ENCODE measurements at regions not wholly inside any gene's neighbourhood (a gene's known extent, or its start where the extent isn't known, plus 50 kb on each side); places are given as distances from the start of the nearest gene placed in this dataset.
A peak's percentile ranks its signal among the peaks of the same experiment; 100 is the strongest.

DNA sequence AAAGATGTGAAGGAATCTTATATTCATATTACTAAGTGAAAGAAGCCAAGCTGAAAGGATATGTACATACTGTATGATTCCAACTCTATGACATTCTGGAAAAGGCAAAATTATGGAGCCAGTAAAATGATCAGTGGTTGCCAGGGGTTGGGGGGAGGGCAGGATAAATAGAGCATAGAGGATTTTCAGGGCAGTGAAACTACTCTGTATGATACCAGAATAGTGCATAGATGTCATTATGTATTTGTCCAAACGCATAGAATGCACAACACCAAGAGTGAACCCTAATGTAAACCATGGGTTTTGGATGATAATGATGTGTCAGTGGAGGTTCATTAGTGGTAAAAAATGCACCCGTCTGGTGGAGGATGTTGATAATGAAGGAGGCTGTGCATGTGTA, 71.0 kb upstream of the ZNF423 start:
- Histone ChIP-seq H3K4me3 (no peak overlapping the region), H3K27ac (no peak overlapping the region), H3K4me1 (replicated peaks in 1 of 2) (peaks cover 0 to 2% of the 10 kb centered on the region in 2 donors)
- peak in 1 of 8 experiments; percentile 41 for ATAC-seq (replicated peaks in 6 of 8)
- 29 to 100% (median 82%) methylated on average over 1 to 2 of the region's 2 CpGs for WGBS, 10 experiments
- in situ Hi-C loops (cut with MboI; ENCODE audit: low pct_unique_long_range_greater_than_20kb in 2 of 9, low sequenced_read_pairs in 9 of 9, unreplicated experiment in 9 of 9): no loop called here

DNA sequence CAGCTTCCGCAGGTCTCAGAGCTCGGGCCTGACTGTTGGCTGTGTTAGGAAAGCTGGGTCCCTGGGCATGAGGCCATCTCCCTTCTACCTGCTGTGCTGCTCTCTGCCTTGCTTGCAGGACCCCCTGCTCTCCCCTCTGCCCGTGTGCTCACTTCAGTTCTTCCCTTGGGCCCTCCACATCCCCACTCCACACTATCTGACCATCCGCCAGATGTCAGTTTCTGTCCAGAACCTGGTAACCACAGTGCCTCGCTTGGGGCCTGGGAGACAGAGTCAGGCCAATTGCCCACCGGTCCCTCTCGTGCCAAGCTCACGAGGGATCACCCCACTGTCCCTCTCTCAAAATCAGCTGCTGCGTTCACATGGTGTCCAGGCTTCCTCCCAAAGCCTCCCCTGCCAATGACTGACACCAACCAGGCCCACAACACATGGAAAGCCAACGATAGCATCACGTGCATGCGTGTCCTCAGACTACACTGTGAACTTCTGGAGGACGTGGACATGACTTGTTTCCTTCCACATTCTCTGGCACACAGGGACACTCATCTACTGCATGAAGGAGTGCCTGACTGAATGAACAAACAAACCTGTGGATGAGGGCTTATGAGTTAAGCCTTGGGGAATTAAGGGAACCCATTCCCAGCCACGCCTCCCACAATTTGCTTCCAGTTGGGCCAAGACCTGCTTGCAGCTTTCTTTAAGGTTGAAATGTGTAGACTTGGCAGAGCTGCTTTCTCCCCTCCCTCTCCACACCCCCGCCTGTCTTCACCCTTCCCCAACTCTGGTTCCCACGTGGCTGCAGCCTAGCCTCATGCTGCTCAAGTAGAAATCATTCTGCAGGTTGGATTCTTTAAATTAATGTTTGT, 72.5 kb upstream of the ZNF423 start:
- H3K27ac ChIP-seq: no peak overlapping the region
- peaks cover 2 to 4% of the 10 kb centered on the region in 2 donors for H3K4me1 ChIP-seq (replicated peaks in 1 of 2)
- 11 to 100% (median 80%) methylated on average over 2 to 7 of the region's 16 CpGs; no CpG with 5 or more reads in 2 of the 10 experiments for WGBS, 10 experiments
- ATAC-seq (replicated peaks in 6 of 8): peak in 1 of 8 experiments; percentile 24
- in situ Hi-C loops (cut with MboI; ENCODE audit: low pct_unique_long_range_greater_than_20kb in 2 of 9, low sequenced_read_pairs in 9 of 9, unreplicated experiment in 9 of 9): no loop called here
- H3K4me3 ChIP-seq: no peak overlapping the region

DNA sequence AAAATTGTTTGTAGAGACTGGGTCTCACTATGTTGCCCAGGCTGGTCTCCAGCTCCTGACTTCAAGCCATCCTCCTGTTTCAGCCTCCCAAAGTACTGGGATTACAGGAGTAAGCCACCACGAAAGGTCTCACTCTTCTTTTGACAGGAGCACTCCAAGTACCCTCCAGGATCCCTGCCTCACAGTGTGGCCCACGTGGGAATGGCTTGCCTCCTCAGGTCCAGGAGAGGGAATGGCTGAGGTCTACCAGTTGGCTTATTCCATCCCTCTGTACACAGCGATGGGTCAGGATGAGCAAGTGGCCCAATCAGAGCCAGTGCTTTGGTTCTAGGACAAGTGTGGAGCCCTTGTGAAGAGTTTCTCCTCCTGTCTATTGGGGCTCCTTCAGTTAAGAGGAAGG, 73.7 kb upstream of the ZNF423 start:
- 0 to 100% (median 70%) methylated on average over 1 to 2 of the region's 3 CpGs; no CpG with 5 or more reads in 5 of the 10 experiments for WGBS, 10 experiments

DNA sequence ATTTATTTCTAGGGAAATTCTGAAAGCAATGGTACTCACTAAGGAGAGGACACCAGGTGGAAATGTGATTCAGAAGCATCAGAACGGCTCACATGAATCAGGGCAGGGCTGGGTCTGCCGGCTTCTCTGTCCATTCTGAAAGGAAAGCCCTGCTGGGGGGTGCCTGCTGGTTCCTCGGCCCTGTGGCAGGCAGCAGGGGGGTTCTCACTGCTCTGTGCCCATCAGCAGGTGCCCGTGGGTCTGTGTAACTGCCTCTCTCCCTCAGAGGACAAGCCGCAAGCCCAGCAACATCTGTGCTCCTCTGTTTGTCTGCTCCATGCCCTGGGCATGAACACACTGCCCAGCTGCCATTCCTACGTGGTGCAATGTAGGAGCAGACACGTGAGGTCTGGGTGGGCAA, 74.9 kb upstream of the ZNF423 start:
- no peak overlapping the region for H3K4me3 ChIP-seq
- H3K4me1 ChIP-seq (replicated peaks in 1 of 2): peaks cover 0 to 4% of the 10 kb centered on the region in 2 donors
- whole genome bisulfite sequencing, 10 experiments: 38 to 80% (median 57%) methylated on average over 1 to 7 of the region's 7 CpGs; no CpG with 5 or more reads in 3 of the 10 experiments
- in situ Hi-C loops (cut with MboI; ENCODE audit: low pct_unique_long_range_greater_than_20kb in 2 of 9, low sequenced_read_pairs in 9 of 9, unreplicated experiment in 9 of 9): no loop called here
- no peak overlapping the region for H3K27ac ChIP-seq
- ATAC-seq (replicated peaks in 6 of 8): no peak

More for the DNA sequence above, 73.7 kb upstream of the ZNF423 start:
- no peak overlapping the region for H3K4me3 ChIP-seq
- ATAC-seq (replicated peaks in 6 of 8): no peak
- H3K27ac ChIP-seq: no peak overlapping the region
- in situ Hi-C loops (cut with MboI; ENCODE audit: low pct_unique_long_range_greater_than_20kb in 2 of 9, low sequenced_read_pairs in 9 of 9, unreplicated experiment in 9 of 9): no loop called here
- H3K4me1 ChIP-seq (replicated peaks in 1 of 2): peaks cover 2 to 4% of the 10 kb centered on the region in 2 donors

DNA sequence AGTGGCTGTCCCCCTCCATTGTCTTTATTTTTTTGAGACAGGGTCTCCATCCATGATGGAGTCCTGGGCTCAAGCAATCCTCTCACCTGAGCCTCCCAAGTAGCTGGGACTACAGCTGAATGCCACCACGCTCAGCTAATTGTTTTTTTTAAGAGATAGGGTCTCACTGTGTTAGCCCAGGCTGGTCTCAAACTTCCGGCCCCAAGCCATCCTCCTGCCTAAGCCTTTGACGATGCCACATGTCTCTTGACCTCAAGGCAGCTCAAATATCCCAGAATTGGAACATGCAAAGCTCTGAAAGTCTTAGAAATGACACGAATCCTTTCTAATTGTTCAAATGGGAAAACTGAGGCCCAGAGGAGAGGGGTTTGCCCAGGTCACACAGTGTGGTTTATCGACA, 75.4 kb upstream of the ZNF423 start:
- WGBS, 10 experiments: 0 to 100% (median 80%) methylated on average over 1 to 4 of the region's 5 CpGs
- Histone ChIP-seq H3K4me3 (no peak overlapping the region), H3K4me1 (replicated peaks in 1 of 2) (peaks cover 0 to 4% of the 10 kb centered on the region in 2 donors), H3K27ac (no peak overlapping the region)
- no peak for ATAC-seq (replicated peaks in 6 of 8)
- in situ Hi-C loops (cut with MboI; ENCODE audit: low pct_unique_long_range_greater_than_20kb in 2 of 9, low sequenced_read_pairs in 9 of 9, unreplicated experiment in 9 of 9): no loop called here

DNA sequence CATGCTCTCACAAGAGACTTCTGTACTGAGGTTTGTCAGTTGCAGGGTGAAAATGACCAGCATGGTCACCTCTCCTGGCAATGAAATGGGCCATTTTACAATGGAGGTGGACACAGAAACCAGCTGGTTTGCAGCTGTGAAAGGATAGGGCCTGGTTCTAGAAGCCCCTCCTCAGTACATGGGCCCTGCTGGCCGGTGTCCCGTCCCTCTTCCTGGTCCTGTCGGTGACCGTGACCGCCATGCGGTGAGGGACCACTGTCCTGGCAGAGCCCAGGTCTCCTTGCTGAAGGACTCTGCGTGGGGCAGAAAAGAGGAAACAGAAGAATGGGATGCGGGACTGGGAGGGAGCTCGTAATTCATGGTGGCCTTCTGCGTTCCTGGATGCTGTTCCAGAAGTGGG, 76.0 kb upstream of the ZNF423 start:
- ATAC-seq (replicated peaks in 6 of 8): no peak
- no peak overlapping the region for H3K4me3 ChIP-seq
- in situ Hi-C loops (cut with MboI; ENCODE audit: low pct_unique_long_range_greater_than_20kb in 2 of 9, low sequenced_read_pairs in 9 of 9, unreplicated experiment in 9 of 9): no loop called here
- no peak overlapping the region for H3K27ac ChIP-seq
- H3K4me1 ChIP-seq (replicated peaks in 1 of 2): peaks cover 0 to 4% of the 10 kb centered on the region in 2 donors
- WGBS, 10 experiments: 80 to 100% (median 90%) methylated on average over 1 to 7 of the region's 10 CpGs; no CpG with 5 or more reads in 5 of the 10 experiments

DNA sequence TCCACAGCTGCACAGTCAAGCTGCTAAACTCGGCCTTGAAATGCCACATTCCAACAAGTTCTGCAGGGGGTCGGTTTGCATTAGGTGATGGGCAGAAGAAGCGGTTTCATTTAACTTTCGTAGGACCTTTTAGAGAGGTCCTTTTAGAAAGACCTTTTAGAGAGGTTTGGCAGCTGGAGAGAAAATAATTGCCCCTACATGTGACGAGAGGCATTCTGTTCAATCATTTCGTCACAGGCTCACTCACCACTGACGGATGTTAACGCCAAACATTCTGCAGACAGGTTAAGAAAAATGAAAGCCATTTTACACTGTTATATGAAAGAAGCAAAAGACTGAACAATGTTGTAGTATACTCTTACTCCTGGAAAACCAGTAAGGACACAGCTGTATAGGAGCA, 76.5 kb upstream of the ZNF423 start:
- H3K4me1 ChIP-seq (replicated peaks in 1 of 2): peaks cover 0 to 4% of the 10 kb centered on the region in 2 donors
- no peak overlapping the region for H3K4me3 ChIP-seq
- ATAC-seq (replicated peaks in 6 of 8): no peak
- in situ Hi-C loops (cut with MboI; ENCODE audit: low pct_unique_long_range_greater_than_20kb in 2 of 9, low sequenced_read_pairs in 9 of 9, unreplicated experiment in 9 of 9): no loop called here
- no peak overlapping the region for H3K27ac ChIP-seq
- 25 to 84% (median 59%) methylated on average over 2 to 8 of the region's 8 CpGs; no CpG with 5 or more reads in 2 of the 10 experiments for WGBS, 10 experiments

DNA sequence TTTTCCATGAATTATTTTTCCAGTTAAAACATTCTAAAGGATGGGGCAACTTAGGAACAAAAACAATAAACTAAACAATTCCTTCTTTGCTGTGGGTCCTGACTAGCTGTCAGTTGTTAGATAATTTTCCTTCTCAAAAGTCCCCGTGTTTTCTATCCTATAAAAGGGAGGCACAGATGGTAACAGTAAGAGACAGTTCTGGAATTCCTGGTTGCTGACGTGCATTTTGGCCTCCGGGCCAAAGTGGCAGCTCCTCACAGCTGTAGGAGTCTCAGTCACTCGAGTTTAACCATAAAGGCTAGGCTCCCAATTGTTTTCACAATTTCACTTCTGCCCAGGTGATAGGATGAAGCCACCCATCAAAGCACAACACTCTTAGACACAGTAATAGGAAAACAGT, 77.0 kb upstream of the ZNF423 start:
- WGBS, 10 experiments: 0 to 80% (median 42%) methylated on average over 1 to 4 of the region's 4 CpGs; no CpG with 5 or more reads in 1 of the 10 experiments
- peak in 3 of 8 experiments; percentile 80 to 96 (median 90) for ATAC-seq (replicated peaks in 6 of 8)
- Histone ChIP-seq H3K4me1 (replicated peaks in 1 of 2) (peaks cover 0 to 4% of the 10 kb centered on the region in 2 donors), H3K4me3 (no peak overlapping the region), H3K27ac (no peak overlapping the region)
- in situ Hi-C loops (cut with MboI; ENCODE audit: low pct_unique_long_range_greater_than_20kb in 2 of 9, low sequenced_read_pairs in 9 of 9, unreplicated experiment in 9 of 9): no loop called here

DNA sequence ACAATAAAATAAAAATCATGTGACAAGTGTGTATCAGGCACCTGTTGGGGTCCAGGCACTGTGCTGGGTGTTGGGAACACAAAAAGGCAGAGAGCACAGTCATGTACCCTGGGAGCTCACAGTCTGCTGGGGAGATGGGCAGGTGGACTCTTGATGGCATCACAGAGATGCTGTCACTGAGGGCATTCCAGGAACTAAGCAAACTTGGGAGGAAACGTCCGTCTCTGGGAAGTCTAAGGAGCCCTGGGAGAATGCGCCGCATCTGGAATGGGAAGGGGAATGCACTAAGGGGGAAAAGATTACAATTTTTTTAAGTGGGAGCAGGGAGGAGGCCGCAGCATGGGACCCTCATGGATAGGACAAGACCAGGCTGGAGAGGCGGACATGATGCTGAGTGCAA, 80.9 kb upstream of the ZNF423 start:
- in situ Hi-C loops (cut with MboI; ENCODE audit: low pct_unique_long_range_greater_than_20kb in 2 of 9, low sequenced_read_pairs in 9 of 9, unreplicated experiment in 9 of 9): no loop called here
- 66 to 100% (median 92%) methylated on average over 2 to 5 of the region's 6 CpGs; no CpG with 5 or more reads in 5 of the 10 experiments for WGBS, 10 experiments
- no peak for ATAC-seq (replicated peaks in 6 of 8)
- Histone ChIP-seq H3K27ac (no peak overlapping the region), H3K4me1 (replicated peaks in 1 of 2) (peaks cover 0 to 4% of the 10 kb centered on the region in 2 donors), H3K4me3 (no peak overlapping the region)

DNA sequence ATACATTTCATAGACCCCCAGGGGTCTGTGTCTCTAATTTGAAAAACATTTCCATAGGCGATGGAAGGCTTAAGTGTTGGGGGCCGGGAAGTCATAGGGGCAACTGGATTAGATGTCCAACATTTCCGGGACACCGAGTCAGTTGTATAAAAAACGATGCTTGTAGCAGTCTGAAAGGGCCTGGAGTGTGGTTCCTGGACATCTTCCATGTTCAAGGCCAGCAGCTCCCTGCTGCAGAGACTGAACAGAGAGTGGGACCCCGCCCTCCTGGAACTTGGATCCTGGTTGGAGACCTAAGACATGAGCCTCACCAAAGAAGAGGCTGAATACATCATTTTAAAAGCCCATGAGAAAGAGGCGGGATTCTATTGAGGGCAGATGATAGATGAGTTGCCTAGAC, 82.0 kb upstream of the ZNF423 start:
- ATAC-seq (replicated peaks in 6 of 8): no peak
- WGBS, 10 experiments: 29 to 100% (median 86%) methylated on average over 1 to 7 of the region's 7 CpGs; no CpG with 5 or more reads in 2 of the 10 experiments
- no peak overlapping the region for H3K27ac ChIP-seq
- no peaks in the 10 kb centered on the region for H3K4me1 ChIP-seq (replicated peaks in 1 of 2)
- H3K4me3 ChIP-seq: no peak overlapping the region
- in situ Hi-C loops (cut with MboI; ENCODE audit: low pct_unique_long_range_greater_than_20kb in 2 of 9, low sequenced_read_pairs in 9 of 9, unreplicated experiment in 9 of 9): no loop called here

DNA sequence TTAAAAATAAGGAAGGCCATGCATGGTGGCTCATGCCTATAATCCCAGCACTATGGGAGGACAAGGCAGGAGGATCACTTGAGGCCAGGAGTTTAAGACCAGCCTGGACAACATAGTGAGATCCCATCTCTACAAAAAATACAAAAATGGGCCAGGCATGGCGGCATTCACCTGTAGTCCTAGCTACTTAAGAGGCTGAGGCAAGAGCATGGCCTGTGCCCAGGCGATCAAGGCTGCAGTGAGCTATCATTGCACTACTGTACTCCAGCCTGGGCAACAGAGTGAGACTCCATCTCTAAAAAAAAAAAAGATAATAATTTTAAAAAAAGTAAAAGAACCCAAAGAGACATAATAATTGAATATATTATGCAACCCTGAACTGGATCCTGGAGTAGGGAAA, 83.6 kb upstream of the ZNF423 start:
- Histone ChIP-seq H3K4me1 (replicated peaks in 1 of 2) (peaks cover 0 to 10% of the 10 kb centered on the region in 2 donors), H3K27ac (no peak overlapping the region), H3K4me3 (no peak overlapping the region)
- in situ Hi-C loops (cut with MboI; ENCODE audit: low pct_unique_long_range_greater_than_20kb in 2 of 9, low sequenced_read_pairs in 9 of 9, unreplicated experiment in 9 of 9): no loop called here
- WGBS, 10 experiments: 0 to 100% (median 56%) methylated on average over 1 to 2 of the region's 2 CpGs; no CpG with 5 or more reads in 4 of the 10 experiments
- ATAC-seq (replicated peaks in 6 of 8): no peak

DNA sequence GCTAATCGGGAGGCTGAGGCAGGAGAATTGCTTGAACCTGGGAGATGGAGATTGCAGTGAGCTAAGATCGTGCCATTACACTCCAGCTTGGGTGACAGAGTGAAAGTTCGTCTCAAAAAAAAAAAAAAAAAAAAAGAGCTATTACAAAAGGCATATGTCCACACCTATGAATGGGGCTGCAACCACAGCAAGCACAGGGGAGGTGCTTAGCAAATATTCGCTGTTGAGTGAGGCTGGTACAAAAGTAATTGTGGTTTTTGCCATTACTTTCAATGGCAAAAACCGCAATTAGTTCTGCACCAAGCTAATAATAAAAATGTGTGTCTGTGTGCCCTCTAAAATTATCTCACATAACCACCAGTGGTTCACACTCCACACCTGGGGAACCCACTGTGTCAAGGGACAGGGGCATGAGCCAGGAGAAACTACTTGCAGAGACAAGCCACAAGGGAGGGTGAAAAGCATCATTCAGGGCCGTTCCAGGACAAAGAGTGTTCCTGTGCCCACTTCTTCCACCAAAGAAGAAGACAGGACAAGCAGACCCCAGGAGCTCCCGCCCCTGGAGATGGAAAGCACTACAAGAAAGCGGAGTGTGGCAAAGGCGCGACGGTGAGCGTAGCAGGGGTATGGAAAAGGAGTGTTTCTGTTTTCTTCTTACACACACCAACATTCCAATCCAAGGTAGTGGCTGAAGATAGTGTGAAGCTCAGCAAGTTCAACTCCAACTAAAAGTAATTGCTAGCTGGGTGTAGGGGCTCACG, 84.4 kb upstream of the CNEP1R1 start:
- WGBS, 10 experiments: 13 to 100% (median 93%) methylated on average over 1 to 7 of the region's 13 CpGs; no CpG with 5 or more reads in 2 of the 10 experiments
- in situ Hi-C loops (cut with MboI; ENCODE audit: low pct_unique_long_range_greater_than_20kb in 2 of 9, low sequenced_read_pairs in 9 of 9, unreplicated experiment in 9 of 9): no loop called here
- no peak for ATAC-seq (replicated peaks in 6 of 8)
- Histone ChIP-seq H3K4me3 (no peak overlapping the region), H3K27ac (no peak overlapping the region), H3K4me1 (replicated peaks in 1 of 2) (peaks cover 0 to 16% of the 10 kb centered on the region in 2 donors)

DNA sequence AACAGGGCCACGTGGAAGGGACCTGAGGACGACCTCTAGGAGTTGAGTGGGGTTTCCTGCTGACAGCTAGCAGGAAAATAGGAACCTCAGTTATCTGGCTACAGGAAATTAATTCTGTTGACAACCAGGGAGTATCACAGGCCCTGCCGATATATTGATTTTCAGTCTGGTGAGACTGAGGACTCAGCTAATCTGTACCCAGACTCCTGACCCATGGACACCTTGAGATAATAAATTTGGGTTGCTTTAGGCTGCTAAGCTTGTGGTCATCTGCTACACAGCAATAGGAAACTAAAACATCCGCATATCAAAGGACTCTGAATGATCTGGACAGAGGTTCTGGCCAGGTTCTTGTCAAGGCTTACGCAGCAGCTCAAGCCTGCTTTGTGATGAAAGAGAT, 80.8 kb upstream of the CNEP1R1 start:
- no peak overlapping the region for H3K4me3 ChIP-seq
- in situ Hi-C loops (cut with MboI; ENCODE audit: low pct_unique_long_range_greater_than_20kb in 2 of 9, low sequenced_read_pairs in 9 of 9, unreplicated experiment in 9 of 9): no loop called here
- ATAC-seq (replicated peaks in 6 of 8): peak in 5 of 8 experiments; percentile 11 to 89 (median 66)
- peaks cover 0 to 16% of the 10 kb centered on the region in 2 donors for H3K4me1 ChIP-seq (replicated peaks in 1 of 2)
- 17 to 75% (median 42%) methylated on average over 2 to 4 of the region's 5 CpGs for WGBS, 10 experiments
- peak overlapping the region in 1 of 2 donors; percentile 18 for H3K27ac ChIP-seq
